ENCODE measurements at regions not wholly inside any gene's neighbourhood (a gene's known extent, or its start where the extent isn't known, plus 50 kb on each side); places are given as distances from the start of the nearest gene placed in this dataset.

- TF ChIP-seq EZH2phosphoT487 (IDR thresholded peaks at IDR 0.05; ENCODE audit: borderline replicate concordance, low read length) (no peak), EZH2 (IDR thresholded peaks at IDR 0.05; ENCODE audit: low read length, unreplicated experiment) (no peak)
- TF ChIP-seq, protein P1, sequence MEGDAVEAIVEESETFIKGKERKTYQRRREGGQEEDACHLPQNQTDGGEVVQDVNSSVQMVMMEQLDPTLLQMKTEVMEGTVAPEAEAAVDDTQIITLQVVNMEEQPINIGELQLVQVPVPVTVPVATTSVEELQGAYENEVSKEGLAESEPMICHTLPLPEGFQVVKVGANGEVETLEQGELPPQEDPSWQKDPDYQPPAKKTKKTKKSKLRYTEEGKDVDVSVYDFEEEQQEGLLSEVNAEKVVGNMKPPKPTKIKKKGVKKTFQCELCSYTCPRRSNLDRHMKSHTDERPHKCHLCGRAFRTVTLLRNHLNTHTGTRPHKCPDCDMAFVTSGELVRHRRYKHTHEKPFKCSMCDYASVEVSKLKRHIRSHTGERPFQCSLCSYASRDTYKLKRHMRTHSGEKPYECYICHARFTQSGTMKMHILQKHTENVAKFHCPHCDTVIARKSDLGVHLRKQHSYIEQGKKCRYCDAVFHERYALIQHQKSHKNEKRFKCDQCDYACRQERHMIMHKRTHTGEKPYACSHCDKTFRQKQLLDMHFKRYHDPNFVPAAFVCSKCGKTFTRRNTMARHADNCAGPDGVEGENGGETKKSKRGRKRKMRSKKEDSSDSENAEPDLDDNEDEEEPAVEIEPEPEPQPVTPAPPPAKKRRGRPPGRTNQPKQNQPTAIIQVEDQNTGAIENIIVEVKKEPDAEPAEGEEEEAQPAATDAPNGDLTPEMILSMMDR (conservative IDR thresholded peaks at IDR 0.05; ENCODE audit: low read depth, low read length), result no peak
Observed at GRCh38 chr10:128568491-128568890, 442.3 kb upstream of the MKI67 start.

Measured in PC-3 (cell line).